ENCODE measurements at regions not wholly inside any gene's neighbourhood (a gene's known extent, or its start where the extent isn't known, plus 50 kb on each side); places are given as distances from the start of the nearest gene placed in this dataset.
A peak's percentile ranks its signal among the peaks of the same experiment; 100 is the strongest.
"Not testable (repeated sequence)": the region's sequence is repeated elsewhere in the genome, so short reads cannot be mapped to it uniquely, and the experiment has no call there.

DNA sequence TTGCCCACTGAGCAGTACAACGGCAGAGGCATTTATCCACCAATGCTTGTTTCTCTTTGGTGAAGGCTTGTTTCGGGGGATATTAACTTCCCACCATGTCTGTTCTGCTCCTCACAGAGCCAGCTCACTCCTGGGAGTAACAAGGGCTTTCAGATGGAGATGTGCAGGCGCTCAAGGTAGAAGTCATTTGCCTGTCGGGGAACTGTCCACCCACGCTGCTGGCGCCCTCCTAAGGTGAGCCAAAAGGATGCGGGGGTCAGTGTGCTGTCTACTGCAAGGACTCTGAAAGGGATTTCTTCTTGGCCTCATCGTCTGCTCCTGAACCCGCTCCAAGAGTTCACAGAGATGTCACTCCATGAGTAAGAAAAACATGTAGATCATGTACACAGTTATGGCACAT lies 57.0 kb upstream of the CYRIA start:
- H3K27ac ChIP-seq (ENCODE audit: low read depth in 1 of 2, low read length in 2 of 2) = no peak overlapping the region
- H3K9me3 ChIP-seq (ENCODE audit: control insufficient read depth, low read length) = no peaks in the 10 kb centered on the region
- peaks cover 2 to 4% of the 10 kb centered on the region in 2 donors for H3K4me1 ChIP-seq (ENCODE audit: control insufficient read depth in 1 of 2, insufficient read depth in 2 of 2, low read length in 2 of 2)
- ATAC-seq (ENCODE audit: low FRiP score) (no peak), DNase-seq (no peak)
- H3K36me3 ChIP-seq (ENCODE audit: control insufficient read depth in 1 of 2, insufficient read depth in 2 of 2, low read length in 1 of 2) = no peaks in the 10 kb centered on the region
- intact Hi-C loops (cut with DNase I) = no loop called here
- H3K27me3 ChIP-seq (ENCODE audit: control insufficient read depth in 1 of 2, insufficient read depth in 2 of 2, low read length in 1 of 2) = no peaks in the 10 kb centered on the region
- WGBS, 2 donors = 74 to 85% methylated on average over 9 of the region's 9 CpGs
- no peak overlapping the region for H3K4me3 ChIP-seq (ENCODE audit: low read length in 2 of 2)

DNA sequence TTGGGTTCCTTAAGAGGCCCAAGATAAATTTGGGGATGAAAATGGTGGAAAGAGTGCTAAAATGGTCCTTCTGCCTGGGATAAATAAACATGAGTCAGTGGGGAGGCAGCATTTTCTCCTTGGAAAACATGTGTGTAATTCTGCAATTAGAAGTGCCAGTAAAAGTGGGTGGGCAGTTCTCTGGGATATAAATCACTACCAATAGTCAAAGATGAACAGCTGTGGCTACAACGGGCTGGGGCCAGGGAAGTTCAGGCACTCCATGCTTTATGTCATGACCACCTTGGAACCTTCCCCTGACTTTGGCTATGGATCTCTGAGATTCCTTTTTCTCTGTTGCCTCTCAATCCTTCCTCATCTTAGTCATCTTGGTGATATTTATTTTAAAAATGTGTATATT lies 56.5 kb upstream of the CYRIA start:
- H3K27ac ChIP-seq (ENCODE audit: low read depth in 1 of 2, low read length in 2 of 2) = no peak overlapping the region
- intact Hi-C loops (cut with DNase I) = no loop called here
- H3K9me3 ChIP-seq (ENCODE audit: control insufficient read depth, low read length) = no peaks in the 10 kb centered on the region
- no peak for ATAC-seq (ENCODE audit: low FRiP score)
- 92 to 96% methylated on average over 1 of the region's 1 CpG for WGBS, 2 donors
- H3K27me3 ChIP-seq (ENCODE audit: control insufficient read depth in 1 of 2, insufficient read depth in 2 of 2, low read length in 1 of 2) = no peaks in the 10 kb centered on the region
- H3K4me1 ChIP-seq (ENCODE audit: control insufficient read depth in 1 of 2, insufficient read depth in 2 of 2, low read length in 2 of 2) = peaks cover 2% of the 10 kb centered on the region in 2 donors
- H3K4me3 ChIP-seq (ENCODE audit: low read length in 2 of 2) = no peak overlapping the region
- H3K36me3 ChIP-seq (ENCODE audit: control insufficient read depth in 1 of 2, insufficient read depth in 2 of 2, low read length in 1 of 2) = no peaks in the 10 kb centered on the region
- DNase-seq = no peak

DNA sequence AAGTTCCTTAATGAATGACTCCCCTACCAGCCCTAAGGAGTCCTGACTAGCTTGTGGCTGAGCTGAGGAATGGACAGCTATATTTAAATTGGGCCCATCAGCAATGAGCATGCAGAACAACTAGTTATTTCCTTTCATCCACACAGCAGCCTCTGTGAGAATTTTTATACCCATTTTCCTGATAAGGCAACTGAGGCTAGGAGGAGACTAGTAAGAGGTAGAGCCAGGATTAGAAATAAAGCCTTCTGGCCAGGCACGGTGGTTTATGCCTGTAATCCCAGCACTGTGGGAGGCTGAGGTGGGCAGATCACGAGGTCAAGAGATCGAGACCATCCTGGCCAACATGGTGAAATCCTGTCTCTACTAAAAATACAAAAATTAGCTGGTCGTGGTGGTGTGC lies 55.9 kb upstream of the CYRIA start:
- H3K4me3 ChIP-seq (ENCODE audit: low read length in 2 of 2); H3K27ac ChIP-seq (ENCODE audit: low read depth in 1 of 2, low read length in 2 of 2); H3K36me3 ChIP-seq (ENCODE audit: control insufficient read depth in 1 of 2, insufficient read depth in 2 of 2, low read length in 1 of 2); ATAC-seq (ENCODE audit: low FRiP score); H3K27me3 ChIP-seq (ENCODE audit: control insufficient read depth in 1 of 2, insufficient read depth in 2 of 2, low read length in 1 of 2); intact Hi-C loops (cut with DNase I); H3K4me1 ChIP-seq (ENCODE audit: control insufficient read depth in 1 of 2, insufficient read depth in 2 of 2, low read length in 2 of 2); DNase-seq; H3K9me3 ChIP-seq (ENCODE audit: control insufficient read depth, low read length): not testable (repeated sequence)
- WGBS, 2 donors = 94% methylated on average over 4 of the region's 4 CpGs

DNA sequence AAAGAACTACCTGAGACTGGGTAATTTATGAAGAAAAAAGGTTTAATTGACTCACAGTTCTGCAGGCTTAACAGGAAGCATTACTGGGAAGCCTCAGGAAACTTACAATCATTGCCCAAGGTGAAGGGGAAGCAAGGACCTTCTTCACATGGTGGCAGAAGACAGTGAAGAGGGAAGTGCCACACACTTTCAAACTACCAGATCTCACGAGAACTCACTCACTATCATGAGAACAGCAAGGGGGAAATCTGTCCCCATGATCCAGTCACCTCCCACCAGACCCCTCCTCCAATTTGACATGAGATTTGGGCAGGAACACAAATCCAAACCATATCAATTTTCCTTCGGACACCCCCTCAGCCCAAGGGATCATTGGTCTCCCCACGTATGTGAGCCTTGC lies 55.1 kb upstream of the CYRIA start:
- DNase-seq; H3K36me3 ChIP-seq (ENCODE audit: control insufficient read depth in 1 of 2, insufficient read depth in 2 of 2, low read length in 1 of 2); H3K4me3 ChIP-seq (ENCODE audit: low read length in 2 of 2); ATAC-seq (ENCODE audit: low FRiP score); H3K9me3 ChIP-seq (ENCODE audit: control insufficient read depth, low read length); H3K27ac ChIP-seq (ENCODE audit: low read depth in 1 of 2, low read length in 2 of 2); H3K4me1 ChIP-seq (ENCODE audit: control insufficient read depth in 1 of 2, insufficient read depth in 2 of 2, low read length in 2 of 2); H3K27me3 ChIP-seq (ENCODE audit: control insufficient read depth in 1 of 2, insufficient read depth in 2 of 2, low read length in 1 of 2); intact Hi-C loops (cut with DNase I): not testable (repeated sequence)
- 94 to 95% methylated on average over 3 of the region's 3 CpGs for WGBS, 2 donors

DNA sequence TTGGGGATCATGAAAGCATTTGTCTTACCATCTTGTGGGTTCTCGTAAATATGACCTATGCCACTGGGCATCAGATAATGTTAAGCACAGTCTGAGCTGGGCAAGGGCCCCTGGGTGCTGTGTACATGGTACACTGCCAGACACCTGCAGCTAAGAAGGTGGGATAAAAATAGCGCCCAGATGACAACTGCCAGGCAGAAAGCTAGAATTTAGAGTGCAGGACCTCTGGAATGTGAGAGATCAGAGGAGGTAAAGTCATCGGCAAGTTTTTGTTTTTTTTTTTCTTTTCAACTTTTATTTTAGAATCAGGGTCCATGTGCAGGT lies 53.8 kb upstream of the CYRIA start:
- H3K27me3 ChIP-seq (ENCODE audit: control insufficient read depth in 1 of 2, insufficient read depth in 2 of 2, low read length in 1 of 2) = no peaks in the 10 kb centered on the region
- H3K27ac ChIP-seq (ENCODE audit: low read depth in 1 of 2, low read length in 2 of 2) = no peak overlapping the region
- peaks cover 2% of the 10 kb centered on the region in 2 donors for H3K4me1 ChIP-seq (ENCODE audit: control insufficient read depth in 1 of 2, insufficient read depth in 2 of 2, low read length in 2 of 2)
- intact Hi-C loops (cut with DNase I) = no loop called here
- DNase-seq (no peak), ATAC-seq (ENCODE audit: low FRiP score) (no peak)
- H3K36me3 ChIP-seq (ENCODE audit: control insufficient read depth in 1 of 2, insufficient read depth in 2 of 2, low read length in 1 of 2) = no peaks in the 10 kb centered on the region
- H3K9me3 ChIP-seq (ENCODE audit: control insufficient read depth, low read length) = no peaks in the 10 kb centered on the region
- H3K4me3 ChIP-seq (ENCODE audit: low read length in 2 of 2) = no peak overlapping the region
- WGBS, 2 donors = 67 to 72% methylated on average over 3 of the region's 3 CpGs

DNA sequence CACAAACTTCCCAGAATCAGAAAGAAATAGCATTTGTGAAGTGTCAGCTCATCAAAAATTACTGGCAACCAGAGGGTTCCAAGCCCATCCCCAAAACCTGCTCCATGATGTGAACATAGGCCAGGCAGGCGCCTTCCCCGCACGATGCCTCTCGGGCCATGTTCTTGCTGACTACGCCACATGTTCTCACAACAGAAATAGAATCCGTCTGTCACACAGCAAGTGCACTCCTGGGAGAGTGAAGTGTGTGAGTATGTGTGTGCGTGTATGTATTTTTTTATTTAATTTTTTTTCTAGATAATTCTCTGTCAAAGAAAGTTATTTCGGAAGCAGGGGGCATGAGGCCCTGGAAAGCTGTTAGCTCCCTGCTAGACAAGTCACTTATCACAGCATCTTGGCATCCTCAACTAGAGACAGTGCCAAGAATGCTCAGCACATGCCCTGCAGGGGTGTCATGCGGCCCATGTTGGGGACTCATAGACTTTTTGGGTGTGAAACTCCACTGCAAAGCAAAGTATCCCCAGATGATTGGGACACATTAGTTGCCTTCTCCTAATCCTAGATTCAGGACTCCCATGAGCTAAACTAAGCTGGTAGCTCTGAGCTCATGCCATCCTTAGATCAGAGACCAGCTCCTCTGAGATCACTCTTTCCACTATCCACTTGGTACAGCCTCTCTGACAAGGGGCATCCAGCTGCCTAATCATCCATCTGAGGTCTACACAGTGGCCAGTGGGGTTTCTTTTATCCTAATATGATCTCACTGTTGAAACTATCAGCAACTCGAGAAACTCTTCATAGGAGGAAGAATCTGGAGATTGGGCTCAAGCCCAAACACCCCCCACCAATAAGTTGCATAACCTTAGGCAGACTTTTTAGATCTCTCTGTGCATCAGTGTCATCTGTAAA lies 53.2 kb upstream of the CYRIA start:
- Histone ChIP-seq H3K27me3 (ENCODE audit: control insufficient read depth in 1 of 2, insufficient read depth in 2 of 2, low read length in 1 of 2) (no peaks in the 10 kb centered on the region), H3K36me3 (ENCODE audit: control insufficient read depth in 1 of 2, insufficient read depth in 2 of 2, low read length in 1 of 2) (no peaks in the 10 kb centered on the region), H3K4me1 (ENCODE audit: control insufficient read depth in 1 of 2, insufficient read depth in 2 of 2, low read length in 2 of 2) (peaks cover 2% of the 10 kb centered on the region in 2 donors), H3K4me3 (ENCODE audit: low read length in 2 of 2) (no peak overlapping the region), H3K9me3 (ENCODE audit: control insufficient read depth, low read length) (no peaks in the 10 kb centered on the region), H3K27ac (ENCODE audit: low read depth in 1 of 2, low read length in 2 of 2) (no peak overlapping the region)
- intact Hi-C loops (cut with DNase I) = no loop called here
- ATAC-seq (ENCODE audit: low FRiP score) = no peak
- WGBS, 2 donors = 26 to 29% methylated on average over 10 of the region's 10 CpGs
- peak in 1 of 2 donors; percentile 67 for DNase-seq

DNA sequence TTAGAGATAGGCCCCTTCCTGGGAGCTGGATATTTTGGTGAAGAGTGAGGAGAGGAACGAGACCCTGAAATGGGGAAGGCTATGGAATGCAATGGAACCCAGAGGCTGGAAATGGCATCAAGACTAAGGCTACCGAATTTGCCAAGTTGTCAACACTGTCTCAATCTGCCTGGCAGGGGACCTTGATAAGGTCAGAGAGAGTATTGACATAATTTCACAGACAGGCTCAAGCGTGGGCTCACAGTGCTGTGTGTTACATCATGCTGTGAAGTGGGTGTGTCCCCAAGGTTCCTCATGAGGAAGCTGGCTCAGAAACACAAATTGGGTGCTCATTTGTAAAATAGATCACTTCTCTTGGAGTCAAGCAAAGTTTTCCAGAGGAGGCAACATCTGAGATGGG lies 51.8 kb upstream of the CYRIA start:
- ATAC-seq (ENCODE audit: low FRiP score) = no peak
- H3K4me3 ChIP-seq (ENCODE audit: low read length in 2 of 2) = no peak overlapping the region
- no peaks in the 10 kb centered on the region for H3K36me3 ChIP-seq (ENCODE audit: control insufficient read depth in 1 of 2, insufficient read depth in 2 of 2, low read length in 1 of 2)
- no peak for DNase-seq
- H3K27me3 ChIP-seq (ENCODE audit: control insufficient read depth in 1 of 2, insufficient read depth in 2 of 2, low read length in 1 of 2) = no peaks in the 10 kb centered on the region
- H3K27ac ChIP-seq (ENCODE audit: low read depth in 1 of 2, low read length in 2 of 2) = no peak overlapping the region
- intact Hi-C loops (cut with DNase I) = no loop called here
- H3K9me3 ChIP-seq (ENCODE audit: control insufficient read depth, low read length) = no peaks in the 10 kb centered on the region
- WGBS, 2 donors = 41 to 50% methylated on average over 3 of the region's 3 CpGs
- peaks cover 2% of the 10 kb centered on the region in 2 donors for H3K4me1 ChIP-seq (ENCODE audit: control insufficient read depth in 1 of 2, insufficient read depth in 2 of 2, low read length in 2 of 2)

DNA sequence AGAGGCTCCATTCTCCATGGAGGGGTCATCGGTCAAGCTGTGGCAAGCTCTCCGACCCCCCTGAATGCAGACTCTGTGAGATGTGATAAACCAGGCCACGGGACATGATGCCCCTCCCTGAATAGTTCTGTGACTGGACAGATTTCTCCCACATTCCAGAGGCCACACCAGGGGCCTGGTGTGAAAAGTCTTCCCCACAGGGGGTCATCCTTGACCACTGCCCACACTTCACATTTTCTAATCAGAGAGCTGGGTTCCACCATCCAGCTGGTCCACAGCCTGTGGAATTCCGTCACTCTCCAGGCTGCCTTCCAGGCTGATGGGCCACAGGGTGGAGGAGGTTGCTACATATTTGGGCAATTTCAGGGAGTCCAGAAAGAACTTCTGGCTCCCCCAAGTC lies 51.3 kb upstream of the CYRIA start:
- WGBS, 2 donors = 87 to 89% methylated on average over 4 of the region's 4 CpGs
- Histone ChIP-seq H3K9me3 (ENCODE audit: control insufficient read depth, low read length) (no peaks in the 10 kb centered on the region), H3K4me1 (ENCODE audit: control insufficient read depth in 1 of 2, insufficient read depth in 2 of 2, low read length in 2 of 2) (peaks cover 2% of the 10 kb centered on the region in 2 donors), H3K36me3 (ENCODE audit: control insufficient read depth in 1 of 2, insufficient read depth in 2 of 2, low read length in 1 of 2) (no peaks in the 10 kb centered on the region), H3K4me3 (ENCODE audit: low read length in 2 of 2) (no peak overlapping the region), H3K27me3 (ENCODE audit: control insufficient read depth in 1 of 2, insufficient read depth in 2 of 2, low read length in 1 of 2) (no peaks in the 10 kb centered on the region), H3K27ac (ENCODE audit: low read depth in 1 of 2, low read length in 2 of 2) (no peak overlapping the region)
- DNase-seq = peak; percentile 42 to 68
- intact Hi-C loops (cut with DNase I) = no loop called here
- ATAC-seq (ENCODE audit: low FRiP score) = peak; percentile 47

DNA sequence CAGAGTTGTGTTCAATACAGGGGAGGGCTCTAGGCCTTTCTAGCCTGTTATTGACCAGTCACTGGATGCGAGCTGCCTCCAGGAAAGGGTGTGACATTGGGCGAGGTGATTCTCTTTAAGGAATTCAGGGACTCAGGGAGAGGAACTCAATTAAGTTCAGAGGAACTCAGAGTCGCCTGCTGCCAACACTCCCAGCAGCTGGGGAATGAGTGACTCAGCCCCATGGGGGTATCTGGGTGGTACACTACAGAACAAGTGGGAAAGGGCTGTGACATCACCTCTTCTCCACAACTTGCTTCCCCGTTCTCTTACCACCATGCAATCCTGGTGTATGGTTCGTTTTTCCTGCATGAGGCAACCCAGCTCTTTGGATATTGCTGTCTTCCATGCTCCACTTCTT lies 50.4 kb upstream of the CYRIA start:
- 81 to 86% methylated on average over 5 of the region's 5 CpGs for WGBS, 2 donors
- intact Hi-C loops (cut with DNase I) = no loop called here
- Histone ChIP-seq H3K36me3 (ENCODE audit: control insufficient read depth in 1 of 2, insufficient read depth in 2 of 2, low read length in 1 of 2) (no peaks in the 10 kb centered on the region), H3K27ac (ENCODE audit: low read depth in 1 of 2, low read length in 2 of 2) (no peak overlapping the region), H3K4me3 (ENCODE audit: low read length in 2 of 2) (no peak overlapping the region), H3K4me1 (ENCODE audit: control insufficient read depth in 1 of 2, insufficient read depth in 2 of 2, low read length in 2 of 2) (peaks cover 2% of the 10 kb centered on the region in 2 donors), H3K9me3 (ENCODE audit: control insufficient read depth, low read length) (no peaks in the 10 kb centered on the region), H3K27me3 (ENCODE audit: control insufficient read depth in 1 of 2, insufficient read depth in 2 of 2, low read length in 1 of 2) (no peaks in the 10 kb centered on the region)
- no peak for ATAC-seq (ENCODE audit: low FRiP score)
- no peak for DNase-seq

All from aorta (tissue), 5 donors.